GM12873 (cell line): ENCODE measurements at regions not wholly inside any gene's neighbourhood (a gene's known extent, or its start where the extent isn't known, plus 50 kb on each side); places are given as distances from the start of the nearest gene placed in this dataset.

Experiments used
- TF ChIP-seq, protein P1 (sequence below): IDR thresholded peaks from 2 replicates; pipeline ENCODE4 v1.5.1; 2012; ENCODE audit warnings: low read depth, mild to moderate bottlenecking, moderate library complexity, low read length, control low read depth; ENCODE audit not compliant: insufficient read depth; ENCODE audit errors: missing control alignments

DNA sequence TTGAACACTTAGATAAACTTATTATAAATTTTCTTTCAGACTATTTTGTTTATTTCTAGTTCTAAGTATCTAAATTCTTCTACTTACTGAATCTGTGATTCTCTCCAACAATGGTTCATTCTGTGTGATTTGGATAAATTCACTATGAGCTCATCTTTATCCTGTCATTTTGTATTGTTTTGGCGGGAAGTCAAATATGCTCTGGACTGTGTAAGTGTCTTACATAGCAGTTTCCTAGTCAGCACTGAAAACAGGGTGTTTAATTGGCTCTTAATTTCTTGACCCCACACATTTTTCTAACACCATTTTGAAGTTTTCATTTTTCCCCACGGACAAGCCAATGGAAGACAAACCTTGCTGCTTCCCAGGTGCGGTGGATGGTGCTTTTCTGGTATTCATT, 207.0 kb upstream of the ACO1 start:
- TF ChIP-seq, protein P1, sequence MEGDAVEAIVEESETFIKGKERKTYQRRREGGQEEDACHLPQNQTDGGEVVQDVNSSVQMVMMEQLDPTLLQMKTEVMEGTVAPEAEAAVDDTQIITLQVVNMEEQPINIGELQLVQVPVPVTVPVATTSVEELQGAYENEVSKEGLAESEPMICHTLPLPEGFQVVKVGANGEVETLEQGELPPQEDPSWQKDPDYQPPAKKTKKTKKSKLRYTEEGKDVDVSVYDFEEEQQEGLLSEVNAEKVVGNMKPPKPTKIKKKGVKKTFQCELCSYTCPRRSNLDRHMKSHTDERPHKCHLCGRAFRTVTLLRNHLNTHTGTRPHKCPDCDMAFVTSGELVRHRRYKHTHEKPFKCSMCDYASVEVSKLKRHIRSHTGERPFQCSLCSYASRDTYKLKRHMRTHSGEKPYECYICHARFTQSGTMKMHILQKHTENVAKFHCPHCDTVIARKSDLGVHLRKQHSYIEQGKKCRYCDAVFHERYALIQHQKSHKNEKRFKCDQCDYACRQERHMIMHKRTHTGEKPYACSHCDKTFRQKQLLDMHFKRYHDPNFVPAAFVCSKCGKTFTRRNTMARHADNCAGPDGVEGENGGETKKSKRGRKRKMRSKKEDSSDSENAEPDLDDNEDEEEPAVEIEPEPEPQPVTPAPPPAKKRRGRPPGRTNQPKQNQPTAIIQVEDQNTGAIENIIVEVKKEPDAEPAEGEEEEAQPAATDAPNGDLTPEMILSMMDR = no peak

- TF ChIP-seq, protein P1 = no peak
Observed at GRCh38 chr9:32180597-32180996, 203.8 kb upstream of the ACO1 start.

DNA sequence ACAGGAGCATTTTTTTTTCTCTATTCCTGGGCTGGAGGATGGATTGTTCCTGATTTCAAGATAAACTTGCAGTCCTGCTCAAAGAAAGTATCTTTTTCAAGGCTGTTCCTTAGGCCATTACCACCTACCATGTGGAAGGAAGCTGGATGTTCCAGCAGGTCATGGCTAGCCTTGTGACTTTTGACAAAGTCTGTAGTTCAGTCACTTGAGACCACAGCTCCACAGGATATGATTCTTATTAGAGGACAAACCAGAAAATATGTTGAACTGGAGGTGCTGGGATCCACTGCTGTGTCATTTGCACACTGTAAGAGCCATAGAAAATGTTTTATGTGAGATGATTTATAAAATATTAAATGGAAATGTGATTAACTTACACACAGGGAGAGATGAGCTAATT, 184.2 kb upstream of the ACO1 start:
- TF ChIP-seq, protein P1 = no peak

GRCh38 chr9:32200896-32201295, 183.5 kb upstream of the ACO1 start:
- TF ChIP-seq, protein P1 = no peak

- TF ChIP-seq, protein P1 = no peak
Observed at GRCh38 chr9:32218100-32218767, 166.2 kb upstream of the ACO1 start.

GRCh38 chr9:32220750-32221149, 163.7 kb upstream of the ACO1 start:
- TF ChIP-seq, protein P1 = no peak

DNA sequence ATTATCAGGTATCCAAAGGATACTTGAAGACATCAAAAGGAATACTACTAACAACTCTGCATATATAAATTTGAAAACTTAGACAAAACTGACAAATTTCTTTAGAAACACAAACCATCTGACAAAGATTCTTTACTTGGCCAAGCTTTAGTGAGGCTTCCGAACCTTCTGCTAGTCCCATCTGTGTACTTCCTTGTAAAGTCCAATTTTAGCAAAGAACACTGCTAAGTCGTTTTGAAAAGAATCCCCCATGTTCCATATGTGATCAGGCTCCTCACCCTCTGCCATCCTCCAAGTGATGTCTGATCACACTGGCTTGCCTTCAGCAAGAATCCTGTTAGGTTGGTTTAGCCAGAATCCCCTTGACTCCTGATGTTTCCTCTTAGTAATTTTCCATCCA, 150.0 kb upstream of the ACO1 start:
- TF ChIP-seq, protein P1 = no peak
